ENCODE measurements at regions not wholly inside any gene's neighbourhood (a gene's known extent, or its start where the extent isn't known, plus 50 kb on each side); places are given as distances from the start of the nearest gene placed in this dataset.

GRCh38 chr2:3130444-3130843, 247.2 kb downstream of the EIPR1 start:
- intact Hi-C loops (cut with micrococcal nuclease): no loop called here
- Mint-ChIP-seq H3K27ac (ENCODE audit: low read depth, unreplicated experiment) (no peak overlapping the region), H3K36me3 (ENCODE audit: insufficient read depth, unreplicated experiment) (no peaks in the 10 kb centered on the region), H3K4me1 (ENCODE audit: insufficient read depth, unreplicated experiment) (no peaks in the 10 kb centered on the region), H3K4me3 (ENCODE audit: unreplicated experiment) (no peak overlapping the region), H3K9me3 (ENCODE audit: unreplicated experiment) (no peaks in the 10 kb centered on the region), H3K27me3 (ENCODE audit: insufficient read depth, unreplicated experiment) (peaks cover 12% of the 10 kb centered on the region)
- BruUV-seq (replicated peaks): no TSS peak
- TF ChIP-seq CTCF (IDR thresholded peaks at IDR 0.05; ENCODE audit: unreplicated experiment): no peak
- ChIA-PET CTCF (no interaction called here), POLR2A (no interaction called here)
- no peak for DNase-seq (ENCODE audit: unreplicated experiment)

- no TSS peak for BruUV-seq (replicated peaks)
- intact Hi-C loops (cut with micrococcal nuclease): no loop called here
- ChIA-PET CTCF (no interaction called here), POLR2A (interaction anchor here (0.6 to 0.7 kb wide), 2 partner anchors 39 to 301 kb away, joined by 3 read pairs; no protein-coding TSS in a partner anchor)
- H3K4me3 Mint-ChIP-seq (ENCODE audit: unreplicated experiment): no peak overlapping the region
- no peaks in the 10 kb centered on the region for H3K36me3 Mint-ChIP-seq (ENCODE audit: insufficient read depth, unreplicated experiment)
- TF ChIP-seq CTCF (IDR thresholded peaks at IDR 0.05; ENCODE audit: unreplicated experiment): no peak
- H3K27ac Mint-ChIP-seq (ENCODE audit: low read depth, unreplicated experiment): no peak overlapping the region
- peaks cover 12% of the 10 kb centered on the region for H3K27me3 Mint-ChIP-seq (ENCODE audit: insufficient read depth, unreplicated experiment)
- H3K9me3 Mint-ChIP-seq (ENCODE audit: unreplicated experiment): no peaks in the 10 kb centered on the region
- DNase-seq (ENCODE audit: unreplicated experiment): no peak
- H3K4me1 Mint-ChIP-seq (ENCODE audit: insufficient read depth, unreplicated experiment): no peaks in the 10 kb centered on the region
Observed at GRCh38 chr2:3129867-3130266, 247.8 kb downstream of the EIPR1 start.

GRCh38 chr2:3128786-3129185, 248.8 kb downstream of the EIPR1 start:
- ChIA-PET POLR2A (no interaction called here), CTCF (no interaction called here)
- H3K27ac Mint-ChIP-seq (ENCODE audit: low read depth, unreplicated experiment): no peak overlapping the region
- H3K4me1 Mint-ChIP-seq (ENCODE audit: insufficient read depth, unreplicated experiment): no peaks in the 10 kb centered on the region
- H3K9me3 Mint-ChIP-seq (ENCODE audit: unreplicated experiment): no peaks in the 10 kb centered on the region
- H3K27me3 Mint-ChIP-seq (ENCODE audit: insufficient read depth, unreplicated experiment): peaks cover 12% of the 10 kb centered on the region
- H3K4me3 Mint-ChIP-seq (ENCODE audit: unreplicated experiment): no peak overlapping the region
- no TSS peak for BruUV-seq (replicated peaks)
- TF ChIP-seq CTCF (IDR thresholded peaks at IDR 0.05; ENCODE audit: unreplicated experiment): no peak
- no peaks in the 10 kb centered on the region for H3K36me3 Mint-ChIP-seq (ENCODE audit: insufficient read depth, unreplicated experiment)
- intact Hi-C loops (cut with micrococcal nuclease): no loop called here
- DNase-seq (ENCODE audit: unreplicated experiment): no peak

- ChIA-PET POLR2A (no interaction called here), CTCF (interaction anchor here (1.4 kb wide), 1 partner anchor 10 kb away, joined by 3 read pairs; no protein-coding TSS in a partner anchor)
- Mint-ChIP-seq H3K4me3 (ENCODE audit: unreplicated experiment) (no peak overlapping the region), H3K36me3 (ENCODE audit: insufficient read depth, unreplicated experiment) (no peaks in the 10 kb centered on the region), H3K27me3 (ENCODE audit: insufficient read depth, unreplicated experiment) (peaks cover 12% of the 10 kb centered on the region), H3K27ac (ENCODE audit: low read depth, unreplicated experiment) (no peak overlapping the region), H3K4me1 (ENCODE audit: insufficient read depth, unreplicated experiment) (no peaks in the 10 kb centered on the region), H3K9me3 (ENCODE audit: unreplicated experiment) (no peaks in the 10 kb centered on the region)
- TF ChIP-seq CTCF (IDR thresholded peaks at IDR 0.05; ENCODE audit: unreplicated experiment): no peak
- BruUV-seq (replicated peaks): no TSS peak
- no peak for DNase-seq (ENCODE audit: unreplicated experiment)
- intact Hi-C loops (cut with micrococcal nuclease): no loop called here
Observed at GRCh38 chr2:3127710-3128109, 249.9 kb downstream of the EIPR1 start.

All from MCF 10A (cell line).